Pancreas (tissue), 10 donors: ENCODE measurements at regions not wholly inside any gene's neighbourhood (a gene's known extent, or its start where the extent isn't known, plus 50 kb on each side); places are given as distances from the start of the nearest gene placed in this dataset.

Source experiments
- ATAC-seq, 4 donors: fragments of 200-7000 bp; cut with Tn5 transposase; one replicate each; pipeline versions ENCODE4 v1.8.0 to v1.9.1; 2020; ENCODE audit warnings: mild to moderate bottlenecking in 4 of 4, moderate library complexity in 4 of 4
- DNase-seq, 6 donors: peaks; one replicate each; pipeline ENCODE4 v3.0.0-alpha.2; 2020
- FAIRE-seq: peaks from 2 replicates; lab custom pipeline; 2012; peaks lifted over from hg19 to GRCh38; lab: Jason Lieb, UNC
- H3K27ac ChIP-seq, 4 donors: fragments of 200-600 bp; sonication (generic); 1 replicate in 3 of 4; 2 replicates in 1 of 4; pipeline versions ENCODE4 v1.5.0 to v1.8.0; 2020
- H3K27me3 ChIP-seq, 4 donors: fragments of 200-600 bp; one replicate each; pipeline ENCODE4 v1.8.0; 2021
- H3K36me3 ChIP-seq, 3 donors: fragments of 200-600 bp; sonication (generic) in 1 of 3; one replicate each; pipeline versions ENCODE4 v1.5.0 to v1.8.0; 2020 to 2021
- H3K4me1 ChIP-seq, 3 donors: fragments of 200-600 bp; one replicate each; pipeline ENCODE4 v1.8.0; 2021
- H3K4me3 ChIP-seq, 4 donors: fragments of 200-600 bp; sonication (generic) in 2 of 4; one replicate each; pipeline versions ENCODE4 v1.5.0 to v1.8.0; 2020 to 2021
- H3K9me3 ChIP-seq, 4 donors: fragments of 200-600 bp; one replicate each; pipeline ENCODE4 v1.8.0; 2021
- CTCF ChIP-seq, 4 donors: fragments of 200-600 bp; sonication (generic) in 3 of 4; IDR thresholded peaks; one replicate each; pipeline versions ENCODE4 v1.5.0 to v1.8.0; 2021; ENCODE audit warnings: antibody characterized with exemption in 4 of 4
- WGBS, 2 donors: extraction: QIAGEN DNeasy Blood & Tissue Kit; methylation state at CpG; one replicate each; pipeline ENCODE4 v1.1.7; 2013; 5-methylcytosine and 5-hydroxymethylcytosine counted together
- intact Hi-C, 3 donors: fragments of 100-400 bp; cut with DNase I; formaldehyde crosslinking; loops; one replicate each; pipeline versions ENCODE4 v1.11.1 to v1.14.2; 2022
- donor health status: healthy with polysubstance abuse.
- donor health status: DM: no; HTN: no; CAD: no; lungs with moderate emphysema.
- donor health status: DM: no; HTN: no; CAD: no.
- donor health status: control.
- donor health status: control.
- donor health status: Bipolar disorder and iron deficiency.
- donor health status: DM: yes; HTN: yes; CAD: no.
- donor health status: DM: no; HTN: no; CAD: no.
- donor health status: DM: no; HTN: no; CAD: no.
- donor health status: DM: yes; HTN: yes; CAD: no.

GRCh38 chr5:28678899-28679298 is 1640.5 kb upstream of the CDH9 start:
- FAIRE-seq (no peak), DNase-seq (no peak), ATAC-seq (no peak)
- no peak for TF ChIP-seq CTCF (IDR thresholded peaks at IDR 0.05)
- Histone ChIP-seq H3K4me3 (no peak overlapping the region), H3K27ac (no peak overlapping the region), H3K36me3 (no peaks in the 10 kb centered on the region), H3K27me3 (no peaks in the 10 kb centered on the region), H3K9me3 (no peaks in the 10 kb centered on the region), H3K4me1 (no peaks in the 10 kb centered on the region)
- intact Hi-C loops = no loop called here

- TF ChIP-seq CTCF (IDR thresholded peaks at IDR 0.05) = no peak
- intact Hi-C loops = no loop called here
- no peak overlapping the region for H3K27ac ChIP-seq
- H3K4me3 ChIP-seq = no peak overlapping the region
- no peak for ATAC-seq
- H3K4me1 ChIP-seq = no peaks in the 10 kb centered on the region
- H3K27me3 ChIP-seq = no peaks in the 10 kb centered on the region
- WGBS, 2 donors = 46 to 65% methylated on average over 1 of the region's 1 CpG
- FAIRE-seq = no peak
- DNase-seq = no peak
- H3K36me3 ChIP-seq = no peaks in the 10 kb centered on the region
- H3K9me3 ChIP-seq = no peaks in the 10 kb centered on the region
Observed at GRCh38 chr5:28666110-28666509, 1627.7 kb upstream of the CDH9 start.

- Histone ChIP-seq H3K27ac (no peak overlapping the region), H3K9me3 (no peaks in the 10 kb centered on the region), H3K36me3 (no peaks in the 10 kb centered on the region), H3K4me3 (no peak overlapping the region), H3K27me3 (no peaks in the 10 kb centered on the region), H3K4me1 (no peaks in the 10 kb centered on the region)
- DNase-seq = no peak
- 69 to 72% methylated on average over 2 of the region's 2 CpGs for WGBS, 2 donors
- no peak for TF ChIP-seq CTCF (IDR thresholded peaks at IDR 0.05)
- no peak for FAIRE-seq
- no peak for ATAC-seq
- intact Hi-C loops = no loop called here
Observed at GRCh38 chr5:28648108-28648507, 1609.7 kb upstream of the CDH9 start.

GRCh38 chr5:28632607-28633006 is 1594.2 kb upstream of the CDH9 start:
- no peak for DNase-seq
- no peak for FAIRE-seq
- H3K4me1 ChIP-seq = no peaks in the 10 kb centered on the region

GRCh38 chr5:28603869-28604268 is 1565.5 kb upstream of the CDH9 start:
- ATAC-seq (no peak), FAIRE-seq (no peak), DNase-seq (no peak)
- 64 to 74% methylated on average over 3 of the region's 3 CpGs for WGBS, 2 donors
- H3K27me3 ChIP-seq = no peaks in the 10 kb centered on the region
- TF ChIP-seq CTCF (IDR thresholded peaks at IDR 0.05) = no peak
- no peaks in the 10 kb centered on the region for H3K36me3 ChIP-seq
- no peak overlapping the region for H3K27ac ChIP-seq
- intact Hi-C loops = no loop called here
- no peaks in the 10 kb centered on the region for H3K9me3 ChIP-seq
- H3K4me3 ChIP-seq = no peak overlapping the region
- H3K4me1 ChIP-seq = no peaks in the 10 kb centered on the region

More at GRCh38 chr5:28632607-28633006, 1594.2 kb upstream of the CDH9 start:
- H3K9me3 ChIP-seq = peaks cover 0 to 4% (median 0%) of the 10 kb centered on the region in 4 donors
- ATAC-seq = no peak
- 69 to 79% methylated on average over 9 of the region's 9 CpGs for WGBS, 2 donors
- no peaks in the 10 kb centered on the region for H3K36me3 ChIP-seq
- TF ChIP-seq CTCF (IDR thresholded peaks at IDR 0.05) = no peak
- no peaks in the 10 kb centered on the region for H3K27me3 ChIP-seq
- intact Hi-C loops = no loop called here
- no peak overlapping the region for H3K4me3 ChIP-seq
- no peak overlapping the region for H3K27ac ChIP-seq
